Stomach smooth muscle (tissue), 2 donors: ENCODE measurements at regions not wholly inside any gene's neighbourhood (a gene's known extent, or its start where the extent isn't known, plus 50 kb on each side); places are given as distances from the start of the nearest gene placed in this dataset.
"Not testable (repeated sequence)": the region's sequence is repeated elsewhere in the genome, so short reads cannot be mapped to it uniquely, and the experiment has no call there.

Experiments used
- H3K27ac ChIP-seq: one replicate; pipeline ENCODE4 v1.7.0; 2013; ENCODE audit warnings: mild to moderate bottlenecking, low read length, inconsistent platforms
- H3K27me3 ChIP-seq, 2 donors: one replicate each; pipeline ENCODE4 v1.7.0; 2013; ENCODE audit warnings: low read length in 2 of 2; ENCODE audit not compliant: insufficient read depth in 2 of 2, control insufficient read depth in 1 of 2
- H3K36me3 ChIP-seq, 2 donors: one replicate each; pipeline ENCODE4 v1.7.0; 2013; ENCODE audit warnings: low read length in 2 of 2; ENCODE audit not compliant: control insufficient read depth in 2 of 2, insufficient read depth in 2 of 2
- H3K4me1 ChIP-seq: one replicate; pipeline ENCODE4 v1.7.0; 2013; ENCODE audit warnings: low read length; ENCODE audit not compliant: control insufficient read depth, insufficient read depth
- H3K4me3 ChIP-seq, 2 donors: one replicate each; pipeline ENCODE4 v1.7.0; 2013; ENCODE audit warnings: low read length in 2 of 2
- H3K9ac ChIP-seq, 2 donors: one replicate each; pipeline ENCODE4 v1.7.0; 2013; ENCODE audit warnings: low read length in 2 of 2, mild to moderate bottlenecking in 1 of 2
- H3K9me3 ChIP-seq, 2 donors: one replicate each; pipeline ENCODE4 v1.7.0; 2013; ENCODE audit warnings: low read length in 2 of 2; ENCODE audit not compliant: control insufficient read depth in 2 of 2
- donor health status: healthy.
- donor health status: Pancreatic carcinoma.

- Histone ChIP-seq H3K36me3 (no peaks in the 10 kb centered on the region), H3K27me3 (no peaks in the 10 kb centered on the region), H3K9me3 (no peaks in the 10 kb centered on the region), H3K4me3 (no peak overlapping the region), H3K9ac (no peak overlapping the region), H3K4me1 (no peaks in the 10 kb centered on the region), H3K27ac (no peak overlapping the region)
Observed at GRCh38 chr5:43837091-43837490, 234.1 kb downstream of the NNT start.

- Histone ChIP-seq H3K9ac (no peak overlapping the region), H3K36me3 (no peaks in the 10 kb centered on the region), H3K4me1 (no peaks in the 10 kb centered on the region), H3K4me3 (no peak overlapping the region), H3K27me3 (no peaks in the 10 kb centered on the region), H3K27ac (no peak overlapping the region), H3K9me3 (no peaks in the 10 kb centered on the region)
Observed at GRCh38 chr5:43833961-43834360, 231.0 kb downstream of the NNT start.

- not testable (repeated sequence) for H3K27me3 ChIP-seq, H3K36me3 ChIP-seq, H3K9ac ChIP-seq, H3K9me3 ChIP-seq, H3K27ac ChIP-seq, H3K4me3 ChIP-seq, H3K4me1 ChIP-seq
Observed at GRCh38 chr5:43824325-43824964, 221.5 kb downstream of the NNT start.

- not testable (repeated sequence) for H3K9ac ChIP-seq, H3K36me3 ChIP-seq, H3K4me3 ChIP-seq, H3K4me1 ChIP-seq, H3K27ac ChIP-seq, H3K27me3 ChIP-seq
- peaks cover 11 to 16% of the 10 kb centered on the region in 2 donors for H3K9me3 ChIP-seq
Observed at GRCh38 chr5:43818394-43818793, 215.4 kb downstream of the NNT start.

GRCh38 chr5:43815497-43815896, 212.5 kb downstream of the NNT start:
- Histone ChIP-seq H3K4me3 (no peak overlapping the region), H3K36me3 (no peaks in the 10 kb centered on the region), H3K9ac (no peak overlapping the region), H3K4me1 (no peaks in the 10 kb centered on the region), H3K27ac (no peak overlapping the region), H3K27me3 (no peaks in the 10 kb centered on the region), H3K9me3 (peaks cover 11 to 16% of the 10 kb centered on the region in 2 donors)

GRCh38 chr5:43804723-43805122, 201.7 kb downstream of the NNT start:
- H3K36me3 ChIP-seq, result no peaks in the 10 kb centered on the region
- no peak overlapping the region for H3K27ac ChIP-seq
- no peaks in the 10 kb centered on the region for H3K9me3 ChIP-seq
- no peaks in the 10 kb centered on the region for H3K4me1 ChIP-seq
- H3K4me3 ChIP-seq, result no peak overlapping the region
- H3K9ac ChIP-seq, result no peak overlapping the region
- H3K27me3 ChIP-seq, result no peaks in the 10 kb centered on the region

- H3K36me3 ChIP-seq, result no peaks in the 10 kb centered on the region
- H3K9ac ChIP-seq, result no peak overlapping the region
- H3K4me3 ChIP-seq, result no peak overlapping the region
- no peaks in the 10 kb centered on the region for H3K4me1 ChIP-seq
- no peaks in the 10 kb centered on the region for H3K27me3 ChIP-seq
- no peaks in the 10 kb centered on the region for H3K9me3 ChIP-seq
- no peak overlapping the region for H3K27ac ChIP-seq
Observed at GRCh38 chr5:43804041-43804440, 201.1 kb downstream of the NNT start.

GRCh38 chr5:43802651-43803050, 199.7 kb downstream of the NNT start:
- H3K27ac ChIP-seq, result no peak overlapping the region
- no peaks in the 10 kb centered on the region for H3K36me3 ChIP-seq
- H3K4me1 ChIP-seq, result no peaks in the 10 kb centered on the region
- no peaks in the 10 kb centered on the region for H3K9me3 ChIP-seq
- no peaks in the 10 kb centered on the region for H3K27me3 ChIP-seq
- H3K4me3 ChIP-seq, result no peak overlapping the region
- no peak overlapping the region for H3K9ac ChIP-seq

- H3K4me1 ChIP-seq, result no peaks in the 10 kb centered on the region
- H3K36me3 ChIP-seq, result no peaks in the 10 kb centered on the region
- no peaks in the 10 kb centered on the region for H3K9me3 ChIP-seq
- no peak overlapping the region for H3K9ac ChIP-seq
- no peak overlapping the region for H3K27ac ChIP-seq
- H3K27me3 ChIP-seq, result no peaks in the 10 kb centered on the region
- H3K4me3 ChIP-seq, result no peak overlapping the region
Observed at GRCh38 chr5:43802119-43802518, 199.1 kb downstream of the NNT start.

GRCh38 chr5:43798740-43799139, 195.8 kb downstream of the NNT start:
- no peak overlapping the region for H3K27ac ChIP-seq
- H3K9ac ChIP-seq, result no peak overlapping the region
- no peaks in the 10 kb centered on the region for H3K4me1 ChIP-seq
- H3K36me3 ChIP-seq, result no peaks in the 10 kb centered on the region
- H3K9me3 ChIP-seq, result no peaks in the 10 kb centered on the region
- H3K4me3 ChIP-seq, result no peak overlapping the region
- no peaks in the 10 kb centered on the region for H3K27me3 ChIP-seq

GRCh38 chr5:43791880-43792279, 188.9 kb downstream of the NNT start:
- H3K36me3 ChIP-seq, H3K4me3 ChIP-seq, H3K27me3 ChIP-seq, H3K9ac ChIP-seq, H3K4me1 ChIP-seq, H3K9me3 ChIP-seq, H3K27ac ChIP-seq: not testable (repeated sequence)
